ENCODE measurements at regions not wholly inside any gene's neighbourhood (a gene's known extent, or its start where the extent isn't known, plus 50 kb on each side); places are given as distances from the start of the nearest gene placed in this dataset.

GRCh38 chr5:36523450-36523849 lies 83.0 kb upstream of the SLC1A3 start:
- TF ChIP-seq POLR2A (IDR thresholded peaks at IDR 0.05): no peak
- TF ChIP-seq, protein P1, sequence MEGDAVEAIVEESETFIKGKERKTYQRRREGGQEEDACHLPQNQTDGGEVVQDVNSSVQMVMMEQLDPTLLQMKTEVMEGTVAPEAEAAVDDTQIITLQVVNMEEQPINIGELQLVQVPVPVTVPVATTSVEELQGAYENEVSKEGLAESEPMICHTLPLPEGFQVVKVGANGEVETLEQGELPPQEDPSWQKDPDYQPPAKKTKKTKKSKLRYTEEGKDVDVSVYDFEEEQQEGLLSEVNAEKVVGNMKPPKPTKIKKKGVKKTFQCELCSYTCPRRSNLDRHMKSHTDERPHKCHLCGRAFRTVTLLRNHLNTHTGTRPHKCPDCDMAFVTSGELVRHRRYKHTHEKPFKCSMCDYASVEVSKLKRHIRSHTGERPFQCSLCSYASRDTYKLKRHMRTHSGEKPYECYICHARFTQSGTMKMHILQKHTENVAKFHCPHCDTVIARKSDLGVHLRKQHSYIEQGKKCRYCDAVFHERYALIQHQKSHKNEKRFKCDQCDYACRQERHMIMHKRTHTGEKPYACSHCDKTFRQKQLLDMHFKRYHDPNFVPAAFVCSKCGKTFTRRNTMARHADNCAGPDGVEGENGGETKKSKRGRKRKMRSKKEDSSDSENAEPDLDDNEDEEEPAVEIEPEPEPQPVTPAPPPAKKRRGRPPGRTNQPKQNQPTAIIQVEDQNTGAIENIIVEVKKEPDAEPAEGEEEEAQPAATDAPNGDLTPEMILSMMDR (IDR thresholded peaks at IDR 0.05): no peak

All from lower leg skin (tissue), 3 donors.